ENCODE measurements at regions not wholly inside any gene's neighbourhood (a gene's known extent, or its start where the extent isn't known, plus 50 kb on each side); places are given as distances from the start of the nearest gene placed in this dataset.

DNA sequence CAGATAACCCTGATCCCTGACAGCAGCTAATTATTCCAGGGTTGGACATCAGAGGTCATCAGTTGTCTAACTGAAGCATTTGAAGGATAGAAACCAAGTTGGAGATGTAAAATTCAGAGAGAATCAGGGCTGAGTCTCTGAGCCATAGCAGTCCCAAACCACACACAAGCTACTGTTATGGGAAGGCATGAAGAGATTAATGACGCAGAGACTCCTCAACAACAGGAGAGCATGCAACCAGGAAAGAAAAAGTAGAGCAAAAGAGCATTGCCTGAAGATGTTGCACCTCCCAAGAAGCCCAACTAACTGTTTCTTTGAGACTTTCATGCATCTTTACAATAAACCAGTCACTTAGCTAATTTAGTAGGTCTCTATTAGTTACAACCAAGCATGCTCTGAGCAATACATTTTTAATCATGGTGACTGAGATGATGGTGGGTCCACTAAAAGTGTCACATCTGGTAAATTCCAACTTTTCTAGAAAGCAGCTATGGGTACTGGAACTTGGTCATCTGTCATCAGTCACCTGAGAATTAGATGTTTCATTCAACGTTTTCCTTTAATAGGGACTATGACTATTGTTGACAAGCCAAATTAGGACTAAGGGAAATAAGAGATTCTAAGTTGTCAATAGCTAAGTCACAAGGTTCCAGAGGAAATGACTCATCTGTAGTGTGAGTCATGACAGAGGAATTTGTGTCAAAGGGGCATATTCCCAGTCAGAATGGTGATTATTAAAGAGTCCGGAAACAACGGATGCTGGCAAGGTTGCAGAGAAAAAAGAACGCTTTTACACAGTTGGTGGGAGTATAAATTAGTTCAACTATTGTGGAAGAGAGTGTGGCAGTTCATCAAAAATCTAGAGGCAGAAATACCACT is 239.8 kb downstream of the CHD9NB start:
- TF ChIP-seq, protein P1, sequence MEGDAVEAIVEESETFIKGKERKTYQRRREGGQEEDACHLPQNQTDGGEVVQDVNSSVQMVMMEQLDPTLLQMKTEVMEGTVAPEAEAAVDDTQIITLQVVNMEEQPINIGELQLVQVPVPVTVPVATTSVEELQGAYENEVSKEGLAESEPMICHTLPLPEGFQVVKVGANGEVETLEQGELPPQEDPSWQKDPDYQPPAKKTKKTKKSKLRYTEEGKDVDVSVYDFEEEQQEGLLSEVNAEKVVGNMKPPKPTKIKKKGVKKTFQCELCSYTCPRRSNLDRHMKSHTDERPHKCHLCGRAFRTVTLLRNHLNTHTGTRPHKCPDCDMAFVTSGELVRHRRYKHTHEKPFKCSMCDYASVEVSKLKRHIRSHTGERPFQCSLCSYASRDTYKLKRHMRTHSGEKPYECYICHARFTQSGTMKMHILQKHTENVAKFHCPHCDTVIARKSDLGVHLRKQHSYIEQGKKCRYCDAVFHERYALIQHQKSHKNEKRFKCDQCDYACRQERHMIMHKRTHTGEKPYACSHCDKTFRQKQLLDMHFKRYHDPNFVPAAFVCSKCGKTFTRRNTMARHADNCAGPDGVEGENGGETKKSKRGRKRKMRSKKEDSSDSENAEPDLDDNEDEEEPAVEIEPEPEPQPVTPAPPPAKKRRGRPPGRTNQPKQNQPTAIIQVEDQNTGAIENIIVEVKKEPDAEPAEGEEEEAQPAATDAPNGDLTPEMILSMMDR (IDR thresholded peaks at IDR 0.05; ENCODE audit: unreplicated experiment in 3 of 3): no peak
- Mint-ChIP-seq H3K4me1 (no peaks in the 10 kb centered on the region), H3K4me3 (no peak overlapping the region), H3K27ac (no peak overlapping the region), H3K27me3 (ENCODE audit: low read depth) (no peaks in the 10 kb centered on the region), H3K9me3 (peaks cover 9% of the 10 kb centered on the region), H3K36me3 (ENCODE audit: low read depth) (no peaks in the 10 kb centered on the region)

DNA sequence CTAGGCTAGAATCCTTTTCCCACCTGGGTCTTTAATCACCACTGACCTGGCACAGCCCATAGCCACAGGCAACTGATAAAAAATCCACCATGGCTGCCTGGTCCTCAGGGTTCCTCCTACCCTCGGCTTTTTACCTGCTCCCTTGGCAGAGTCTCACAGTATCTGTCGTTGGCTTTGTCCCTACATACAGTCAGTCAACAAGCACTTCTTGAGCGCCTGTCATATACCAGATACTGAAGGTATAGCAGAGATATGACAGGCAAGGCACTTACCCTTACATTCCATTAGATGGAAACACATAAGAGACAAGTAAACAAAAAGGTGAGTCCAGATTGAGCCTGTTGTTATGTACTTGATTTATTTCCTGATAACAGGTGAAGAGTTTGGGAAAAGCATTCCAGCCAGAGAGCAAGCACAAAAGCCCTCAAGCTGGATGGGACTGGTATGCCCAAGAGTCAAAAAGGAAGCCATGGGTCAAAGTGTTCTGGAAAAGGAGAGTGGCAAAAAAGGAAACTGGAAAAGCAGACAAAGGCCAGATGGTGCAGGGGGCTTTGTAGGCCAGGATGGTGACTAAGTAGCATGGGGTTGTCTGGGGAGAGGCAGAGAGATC is 247.0 kb downstream of the CHD9NB start:
- no peak overlapping the region for H3K4me3 Mint-ChIP-seq
- peaks cover 12% of the 10 kb centered on the region for H3K9me3 Mint-ChIP-seq
- TF ChIP-seq, protein P1 (IDR thresholded peaks at IDR 0.05; ENCODE audit: unreplicated experiment in 3 of 3): no peak
- no peaks in the 10 kb centered on the region for H3K36me3 Mint-ChIP-seq (ENCODE audit: low read depth)
- no peaks in the 10 kb centered on the region for H3K4me1 Mint-ChIP-seq
- H3K27me3 Mint-ChIP-seq (ENCODE audit: low read depth): peaks cover 4% of the 10 kb centered on the region
- H3K27ac Mint-ChIP-seq: no peak overlapping the region

DNA sequence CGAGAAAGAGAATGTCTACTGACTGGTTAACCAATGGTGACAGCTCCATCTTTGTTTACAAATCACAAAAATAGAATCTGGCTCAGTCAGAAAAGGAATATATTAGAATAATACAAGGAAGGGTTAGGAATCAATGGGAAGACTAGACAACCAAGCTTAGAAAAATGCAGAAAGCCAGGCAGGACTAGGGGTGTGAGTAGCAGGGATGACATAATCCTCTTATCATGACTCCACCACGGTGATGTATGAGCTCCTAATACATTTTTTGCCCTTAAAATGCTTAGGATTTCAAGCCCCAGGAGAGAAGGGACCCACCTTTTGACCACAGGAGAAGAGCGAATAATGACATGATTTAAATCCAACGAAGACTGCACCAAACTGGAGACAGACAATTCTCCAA is 252.3 kb downstream of the CHD9NB start:
- TF ChIP-seq, protein P1 (IDR thresholded peaks at IDR 0.05; ENCODE audit: unreplicated experiment in 3 of 3): no peak
- Mint-ChIP-seq H3K4me3 (no peak overlapping the region), H3K27me3 (ENCODE audit: low read depth) (peaks cover 9% of the 10 kb centered on the region), H3K27ac (no peak overlapping the region), H3K9me3 (no peaks in the 10 kb centered on the region), H3K4me1 (no peaks in the 10 kb centered on the region), H3K36me3 (ENCODE audit: low read depth) (no peaks in the 10 kb centered on the region)

DNA sequence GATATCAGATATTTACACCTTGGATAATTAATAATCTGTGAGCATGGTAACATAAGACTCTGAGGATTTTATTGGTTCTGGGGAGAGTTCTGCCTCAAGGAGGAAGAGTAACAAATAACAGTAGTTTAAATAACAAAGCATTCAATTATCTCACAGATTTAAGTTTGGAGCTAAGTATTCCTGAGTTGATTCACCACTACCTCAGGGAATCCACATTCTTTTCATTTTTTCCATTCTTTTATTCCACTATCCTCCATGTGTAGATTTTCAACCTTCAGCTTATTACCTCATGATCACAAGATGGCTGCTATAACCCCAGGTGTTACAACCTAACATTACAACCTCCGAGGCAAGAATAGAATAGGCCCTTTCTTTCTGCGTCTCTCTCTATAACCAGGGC is 252.2 kb upstream of the TOX3 start:
- H3K27ac Mint-ChIP-seq: no peak overlapping the region
- H3K36me3 Mint-ChIP-seq (ENCODE audit: low read depth): no peaks in the 10 kb centered on the region
- peaks cover 9% of the 10 kb centered on the region for H3K27me3 Mint-ChIP-seq (ENCODE audit: low read depth)
- no peak overlapping the region for H3K4me3 Mint-ChIP-seq
- TF ChIP-seq, protein P1 (IDR thresholded peaks at IDR 0.05; ENCODE audit: unreplicated experiment in 3 of 3): no peak
- peaks cover 5% of the 10 kb centered on the region for H3K9me3 Mint-ChIP-seq
- no peaks in the 10 kb centered on the region for H3K4me1 Mint-ChIP-seq

DNA sequence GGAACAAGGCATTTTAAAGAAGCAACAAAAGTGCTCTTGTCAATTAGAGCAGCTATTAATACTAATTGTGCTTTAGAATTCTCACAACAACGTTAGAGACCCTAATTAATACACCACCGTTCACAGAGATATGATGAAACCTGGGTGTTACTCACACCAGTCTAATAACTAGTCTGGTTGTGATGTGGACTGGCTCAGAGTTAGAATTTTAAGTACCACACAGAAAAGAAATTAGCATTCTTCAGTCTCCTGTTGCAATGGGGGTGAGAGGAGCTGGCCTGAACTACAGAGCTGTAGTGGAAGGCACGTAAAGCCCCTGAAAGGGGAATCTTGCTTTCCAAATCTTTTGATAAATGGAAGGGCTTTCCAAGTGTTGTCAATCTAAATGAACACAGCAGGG is 240.8 kb upstream of the TOX3 start:
- Mint-ChIP-seq H3K27me3 (ENCODE audit: low read depth) (no peaks in the 10 kb centered on the region), H3K4me1 (peaks cover 5% of the 10 kb centered on the region), H3K4me3 (no peak overlapping the region), H3K36me3 (ENCODE audit: low read depth) (no peaks in the 10 kb centered on the region), H3K27ac (no peak overlapping the region), H3K9me3 (peaks cover 2% of the 10 kb centered on the region)
- TF ChIP-seq, protein P1 (IDR thresholded peaks at IDR 0.05; ENCODE audit: unreplicated experiment in 3 of 3): no peak

Measured in nephron (organoid).